ENCODE measurements at regions not wholly inside any gene's neighbourhood (a gene's known extent, or its start where the extent isn't known, plus 50 kb on each side); places are given as distances from the start of the nearest gene placed in this dataset.
"Not testable (repeated sequence)": the region's sequence is repeated elsewhere in the genome, so short reads cannot be mapped to it uniquely, and the experiment has no call there.

GRCh38 chr14:35922590-35922989, 96.5 kb downstream of the BRMS1L start:
- H3K27ac Mint-ChIP-seq; H3K27ac ChIP-seq (ENCODE audit: low read depth, low read length); H3K9me3 ChIP-seq (ENCODE audit: control insufficient read depth in 2 of 3, low read length in 3 of 3); H3K36me3 Mint-ChIP-seq; intact Hi-C loops (cut with micrococcal nuclease); CTCF ChIA-PET; POLR2A ChIA-PET; H3K4me1 Mint-ChIP-seq; H3K4me3 ChIP-seq (ENCODE audit: low read length); H3K27me3 ChIP-seq (ENCODE audit: control insufficient read depth in 2 of 2, insufficient read depth in 2 of 2, low read length in 2 of 2); DNase-seq; H3K27me3 Mint-ChIP-seq; ATAC-seq; H3K4me3 Mint-ChIP-seq; H3K4me1 ChIP-seq (ENCODE audit: control insufficient read depth in 2 of 2, insufficient read depth in 2 of 2, low read length in 2 of 2); H3K36me3 ChIP-seq (ENCODE audit: control insufficient read depth in 2 of 3, insufficient read depth in 3 of 3, low read length in 3 of 3): not testable (repeated sequence)
- H3K9me3 Mint-ChIP-seq, result peaks cover 0 to 16% (median 5%) of the 10 kb centered on the region in 11 donors

- peaks cover 0 to 22% (median 6%) of the 10 kb centered on the region in 11 donors for H3K9me3 Mint-ChIP-seq
- H3K4me1 Mint-ChIP-seq, result peaks cover 0 to 2% (median 0%) of the 10 kb centered on the region in 7 donors
- Histone ChIP-seq H3K4me1 (ENCODE audit: control insufficient read depth in 2 of 2, insufficient read depth in 2 of 2, low read length in 2 of 2) (no peaks in the 10 kb centered on the region), H3K36me3 (ENCODE audit: control insufficient read depth in 2 of 3, insufficient read depth in 3 of 3, low read length in 3 of 3) (no peaks in the 10 kb centered on the region), H3K9me3 (ENCODE audit: control insufficient read depth in 2 of 3, low read length in 3 of 3) (no peaks in the 10 kb centered on the region), H3K27ac (ENCODE audit: low read depth, low read length) (no peak overlapping the region), H3K27me3 (ENCODE audit: control insufficient read depth in 2 of 2, insufficient read depth in 2 of 2, low read length in 2 of 2) (no peaks in the 10 kb centered on the region), H3K4me3 (ENCODE audit: low read length) (no peak overlapping the region)
- H3K27me3 Mint-ChIP-seq, result peaks cover 0 to 3% (median 0%) of the 10 kb centered on the region in 5 donors
- peak overlapping the region in 1 of 9 donors; percentile 13 for H3K27ac Mint-ChIP-seq
- intact Hi-C loops (cut with micrococcal nuclease), result no loop called here
- ATAC-seq (no peak), DNase-seq (no peak)
- ChIA-PET POLR2A (no interaction called here), CTCF (no interaction called here)
- H3K4me3 Mint-ChIP-seq, result no peak overlapping the region
- peaks cover 0 to 9% (median 4%) of the 10 kb centered on the region in 5 donors for H3K36me3 Mint-ChIP-seq
Measured at GRCh38 chr14:35921745-35922144, 95.6 kb downstream of the BRMS1L start.

Data from naive thymus-derived CD4-positive, alpha-beta T cell (primary cell).